NCI-H526 treated with DMSO at 0.1 percent for 48 hours (cell line): ENCODE measurements at regions not wholly inside any gene's neighbourhood (a gene's known extent, or its start where the extent isn't known, plus 50 kb on each side); places are given as distances from the start of the nearest gene placed in this dataset.

Experiments used
- DNase-seq: peaks from one replicate; lab custom pipeline; 2025; lab: John Stamatoyannopoulos, UW

- DNase-seq: no peak
Measured at GRCh38 chr11:119490253-119491006, 67.5 kb upstream of the THY1 start.

GRCh38 chr11:119489087-119489486 is 66.1 kb upstream of the THY1 start:
- no peak for DNase-seq

GRCh38 chr11:119488256-119488995 is 65.5 kb upstream of the THY1 start:
- no peak for DNase-seq

DNA sequence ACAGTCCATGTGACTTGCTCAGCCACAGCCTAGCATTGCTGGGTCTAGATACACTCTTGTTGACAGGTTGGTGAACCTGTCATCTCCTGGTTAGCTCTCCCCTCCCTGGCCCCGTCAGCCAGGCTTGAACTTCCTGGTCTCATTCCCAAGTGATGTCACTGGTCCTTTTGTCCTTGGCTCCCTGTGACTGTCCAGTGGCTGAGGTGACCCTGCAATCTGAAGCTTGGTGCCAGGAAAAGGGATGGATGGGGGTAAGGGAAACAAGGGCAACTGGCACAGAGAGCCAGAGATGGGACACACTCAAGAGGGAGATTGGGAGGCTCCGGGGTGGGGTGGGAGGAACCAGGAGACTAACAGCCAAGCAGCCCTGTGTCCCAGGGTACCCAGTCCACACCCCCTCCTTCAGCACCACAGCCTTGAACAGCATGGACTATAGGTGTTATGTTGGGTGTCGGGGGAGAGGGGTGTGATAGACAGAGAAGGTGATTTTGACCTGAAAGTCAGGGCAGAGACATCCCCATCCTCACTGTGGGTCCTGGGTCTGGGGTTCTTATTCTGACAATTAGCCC is 63.8 kb upstream of the THY1 start:
- DNase-seq: no peak

- no peak for DNase-seq
Measured at GRCh38 chr11:119486016-119486415, 63.0 kb upstream of the THY1 start.

DNA sequence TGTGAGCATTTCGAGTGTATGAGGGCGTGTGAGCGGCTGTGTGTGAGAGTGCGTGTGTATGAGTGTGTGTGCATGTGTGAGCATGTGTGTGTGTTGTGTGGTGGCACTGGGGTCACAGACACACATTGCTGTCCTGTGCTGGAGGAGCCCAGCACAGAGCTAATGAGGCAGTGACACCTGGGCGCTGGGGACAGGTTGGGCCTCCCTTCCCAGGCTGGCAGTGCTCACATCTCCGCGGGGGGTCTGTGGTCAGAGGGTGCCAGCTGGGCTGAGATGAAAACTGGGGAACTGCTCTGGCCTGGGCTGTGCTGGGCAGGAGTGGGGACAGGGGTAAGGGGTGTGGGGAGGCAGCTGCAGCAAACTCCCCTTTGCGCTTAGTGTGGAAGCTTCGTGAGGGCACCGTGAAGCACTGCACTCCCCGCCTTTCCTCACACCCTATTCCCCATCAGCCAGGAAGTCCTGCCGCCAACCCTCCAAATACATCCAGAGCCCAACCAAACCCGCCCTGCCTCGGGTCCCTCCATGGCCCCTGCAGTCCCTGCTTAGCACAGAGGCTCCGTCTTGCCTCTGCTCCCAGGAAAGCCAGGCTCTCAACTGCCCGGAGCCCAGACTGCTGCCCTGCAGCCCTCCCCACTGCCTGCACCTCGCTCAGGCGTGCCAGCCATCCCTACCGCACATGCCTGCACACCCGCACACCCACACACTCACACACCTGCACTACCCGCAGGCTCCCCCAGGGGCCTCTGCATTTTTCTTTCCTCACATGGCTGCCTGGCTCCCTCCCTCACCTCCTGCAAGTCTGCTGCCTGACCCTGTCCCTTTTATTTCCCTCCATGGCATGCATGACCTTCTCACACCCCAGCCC is 62.0 kb upstream of the THY1 start:
- DNase-seq: peak; percentile 31

DNA sequence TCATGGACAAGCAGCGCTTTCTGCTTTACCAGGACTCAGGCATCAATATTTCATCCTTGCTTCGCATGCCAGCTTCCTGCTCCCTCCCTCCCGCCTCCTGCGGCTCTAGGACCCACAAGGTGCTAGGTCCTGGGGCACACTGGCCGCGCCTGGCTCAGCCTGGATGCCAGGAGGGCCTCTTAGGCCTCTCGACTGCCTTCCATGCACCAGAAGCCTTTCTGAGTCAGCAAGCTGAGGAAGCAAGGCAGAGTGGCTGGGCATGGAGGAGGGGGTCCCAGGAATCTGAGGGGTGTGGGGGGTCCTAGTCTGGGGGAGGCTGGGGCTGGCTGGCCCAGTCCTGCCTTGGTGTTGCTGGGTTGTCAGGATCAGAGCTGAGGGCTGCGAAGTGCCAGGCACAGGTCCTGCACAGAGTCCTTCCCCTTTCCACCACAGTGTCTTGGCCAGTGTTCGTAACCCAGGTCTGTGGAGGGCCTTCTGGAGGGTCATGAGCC is 61.0 kb upstream of the THY1 start:
- DNase-seq: no peak

DNA sequence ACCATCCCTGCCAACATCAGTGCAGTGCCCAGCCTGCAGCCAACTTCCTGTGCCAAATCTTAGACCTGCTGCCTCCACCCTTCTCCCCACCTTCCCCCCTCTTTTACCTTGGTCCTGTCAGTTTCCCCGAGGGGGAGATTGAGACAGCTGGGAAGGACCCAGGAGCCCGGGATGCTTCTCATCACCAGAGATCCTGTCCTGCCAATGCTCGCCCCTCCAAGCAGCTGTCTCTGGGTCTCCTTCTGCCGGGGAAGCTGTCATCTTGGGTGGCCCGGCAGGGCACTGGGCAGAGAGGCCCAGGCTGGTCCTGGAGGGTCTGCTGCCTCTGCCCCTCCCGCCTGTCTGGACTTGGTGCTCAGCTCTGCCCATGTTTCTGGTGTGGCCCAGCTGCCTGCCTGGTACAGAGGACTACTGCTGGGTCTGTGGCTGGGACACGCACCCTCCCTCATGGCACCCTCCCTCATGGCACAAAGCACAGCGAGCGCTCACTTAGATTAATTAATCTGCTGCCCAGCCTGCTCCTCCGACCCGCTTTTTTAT is 60.4 kb upstream of the THY1 start:
- no peak for DNase-seq

- no peak for DNase-seq
Measured at GRCh38 chr11:119482521-119483011, 59.6 kb upstream of the THY1 start.

DNA sequence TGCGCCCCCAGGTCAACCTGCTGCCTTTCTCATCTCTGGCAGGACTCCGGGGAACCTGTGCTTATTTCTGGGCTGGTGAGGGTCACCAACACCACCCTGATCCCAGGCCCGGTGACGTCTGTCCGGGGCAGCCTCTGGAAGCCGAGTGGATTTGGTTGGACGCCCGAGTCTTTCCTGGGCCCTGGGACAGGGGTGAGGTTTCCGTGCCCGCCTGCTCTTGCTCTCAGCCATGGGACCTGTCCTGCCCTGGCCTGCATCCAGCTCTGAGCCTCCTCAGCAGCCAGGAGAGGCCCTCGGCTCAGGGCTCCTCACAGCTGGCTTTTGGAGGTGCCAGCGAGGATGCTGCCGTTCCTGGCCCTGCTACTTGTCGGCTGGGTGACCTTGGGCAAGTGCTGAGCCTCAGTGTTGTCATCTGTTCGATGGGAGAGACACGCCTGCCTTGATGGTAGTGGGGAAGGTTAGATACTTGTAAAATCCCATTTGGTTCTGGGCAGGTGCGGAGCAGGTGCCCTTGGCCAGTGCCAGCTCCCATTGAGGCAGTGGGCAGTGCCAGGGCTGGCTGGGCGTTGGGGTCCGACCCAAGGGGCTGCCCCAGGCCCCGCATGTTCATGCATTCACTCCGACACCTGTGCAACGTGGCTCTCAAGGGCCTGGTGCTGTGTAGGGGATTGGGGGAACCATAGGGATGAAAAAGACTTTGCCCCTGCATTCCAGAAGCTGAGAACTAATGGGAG is 58.9 kb upstream of the THY1 start:
- DNase-seq: no peak

DNA sequence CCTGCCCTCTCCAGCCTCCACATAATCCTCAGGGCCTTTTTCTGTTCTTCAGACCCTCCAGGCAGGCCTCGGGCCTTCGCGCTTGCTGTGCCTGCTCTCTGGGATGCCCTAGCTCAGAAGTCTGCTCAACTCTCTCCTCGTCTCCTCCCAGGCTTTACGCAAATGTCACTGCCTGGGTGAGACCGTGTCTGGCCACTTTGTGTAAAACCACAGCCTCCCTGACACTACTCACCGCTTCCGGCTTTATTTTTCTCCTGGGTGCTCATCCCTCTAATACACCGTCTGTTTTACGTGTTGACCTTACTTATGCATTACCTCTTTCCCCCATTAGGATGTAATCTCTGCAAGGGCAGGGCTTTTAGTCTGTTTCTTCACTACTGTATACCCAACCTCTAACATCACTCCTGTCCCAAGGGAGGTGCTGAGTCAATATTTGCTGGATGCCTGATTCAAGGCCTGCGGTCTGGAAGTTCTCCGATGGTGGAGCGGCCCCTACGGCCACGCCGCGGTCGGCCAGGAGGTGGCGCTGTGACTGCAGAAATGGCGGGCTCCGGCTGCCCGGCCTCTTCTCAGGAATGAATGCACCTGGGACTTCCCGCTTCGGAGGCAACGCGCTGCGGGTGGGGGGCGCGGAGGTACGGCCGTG is 58.2 kb upstream of the THY1 start:
- DNase-seq: peak; percentile 99

- DNase-seq: no peak
Measured at GRCh38 chr11:119480380-119481020, 57.5 kb upstream of the THY1 start.

- DNase-seq: no peak
Measured at GRCh38 chr11:119479685-119480275, 56.8 kb upstream of the THY1 start.

DNA sequence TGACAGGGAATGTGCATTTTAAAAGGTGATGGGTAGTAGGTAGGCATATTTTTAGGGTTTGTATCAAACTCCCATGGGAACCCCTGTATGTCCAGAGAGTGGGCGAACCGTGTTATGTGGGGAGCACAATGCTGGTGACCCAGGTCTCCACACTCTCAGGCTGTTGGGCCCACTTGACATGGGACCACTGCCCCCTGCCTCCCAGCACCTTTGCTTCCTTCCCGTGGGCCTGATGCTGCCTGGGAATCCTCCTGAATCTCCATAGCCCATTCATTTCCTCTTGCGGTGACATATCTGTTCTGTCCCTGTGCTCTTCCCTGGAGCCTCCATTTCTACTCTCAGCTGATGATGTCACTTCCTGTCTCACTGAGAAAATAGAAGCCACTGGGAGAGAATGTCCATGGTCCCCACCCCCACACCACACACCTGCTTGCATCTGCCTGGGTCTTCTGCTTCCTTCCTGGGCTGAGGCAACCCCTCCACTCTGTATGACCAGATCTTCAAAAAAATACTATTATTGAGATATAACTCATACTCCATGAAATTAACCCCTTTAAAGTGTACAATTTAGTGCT is 55.8 kb upstream of the THY1 start:
- no peak for DNase-seq

- no peak for DNase-seq
Measured at GRCh38 chr11:119476666-119477331, 53.8 kb upstream of the THY1 start.

DNA sequence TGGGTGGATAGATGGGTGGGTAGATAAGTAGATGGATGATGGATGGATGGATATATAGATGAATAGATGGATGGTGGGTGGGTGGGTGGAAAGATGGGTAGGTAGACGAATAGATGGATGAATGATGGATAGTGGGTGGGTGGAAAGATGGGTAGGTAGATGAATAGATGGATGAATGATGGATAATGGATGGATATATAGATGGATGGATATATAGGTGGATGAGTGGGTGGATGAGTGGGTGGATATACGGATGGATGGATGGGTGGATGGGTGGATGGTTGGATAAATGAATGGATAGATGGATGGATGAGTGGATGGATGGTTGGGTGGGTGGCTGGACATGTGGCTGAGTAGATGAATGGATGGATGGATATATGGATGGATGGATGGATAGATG is 53.1 kb upstream of the THY1 start:
- DNase-seq: no peak

DNA sequence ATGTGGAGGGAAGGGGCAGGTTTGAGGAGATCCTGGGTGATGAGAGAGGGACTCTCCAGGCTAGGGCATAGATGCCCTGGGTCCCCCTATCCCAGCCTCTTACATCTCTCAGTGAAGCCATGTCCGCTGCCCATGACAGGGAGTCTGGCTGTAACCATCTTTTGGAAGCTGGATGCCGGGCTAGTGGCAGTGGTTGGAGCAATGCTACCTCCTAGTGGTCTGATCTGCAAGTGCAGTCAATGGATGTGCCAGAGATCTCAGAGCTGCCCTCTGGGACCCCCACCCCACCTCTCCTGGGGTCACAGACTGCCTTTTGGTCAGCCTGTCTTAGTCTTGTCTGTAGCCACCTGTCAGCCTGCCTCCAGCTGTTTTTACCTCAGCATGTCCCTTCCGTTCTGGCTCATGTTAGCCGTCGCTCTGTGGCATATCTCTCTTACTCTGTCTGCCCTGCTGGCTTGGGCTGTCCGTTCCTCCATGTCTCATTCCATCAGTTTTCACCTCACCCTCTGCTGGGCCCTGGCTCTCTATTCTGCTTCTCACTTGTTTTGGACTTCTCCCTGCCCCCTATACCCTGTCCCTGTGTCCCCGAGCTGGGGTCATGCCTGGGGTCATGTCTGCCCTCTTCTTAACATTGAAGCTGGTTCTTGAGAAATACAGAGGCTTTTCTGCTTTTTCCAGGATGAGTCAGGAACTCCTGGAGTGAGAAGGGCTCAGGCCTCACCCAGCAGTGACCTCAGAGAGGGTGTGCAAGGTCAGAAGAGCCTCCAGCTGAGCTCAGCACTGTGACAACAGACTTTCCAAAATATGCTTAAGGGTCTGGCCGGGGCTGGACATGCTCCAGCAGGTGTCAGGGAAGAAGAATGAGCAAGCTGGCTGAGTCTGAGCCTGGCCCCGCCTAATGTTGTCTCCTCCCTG is 52.0 kb upstream of the THY1 start:
- peak; percentile 71 for DNase-seq
